ENCODE measurements at regions not wholly inside any gene's neighbourhood (a gene's known extent, or its start where the extent isn't known, plus 50 kb on each side); places are given as distances from the start of the nearest gene placed in this dataset.

DNA sequence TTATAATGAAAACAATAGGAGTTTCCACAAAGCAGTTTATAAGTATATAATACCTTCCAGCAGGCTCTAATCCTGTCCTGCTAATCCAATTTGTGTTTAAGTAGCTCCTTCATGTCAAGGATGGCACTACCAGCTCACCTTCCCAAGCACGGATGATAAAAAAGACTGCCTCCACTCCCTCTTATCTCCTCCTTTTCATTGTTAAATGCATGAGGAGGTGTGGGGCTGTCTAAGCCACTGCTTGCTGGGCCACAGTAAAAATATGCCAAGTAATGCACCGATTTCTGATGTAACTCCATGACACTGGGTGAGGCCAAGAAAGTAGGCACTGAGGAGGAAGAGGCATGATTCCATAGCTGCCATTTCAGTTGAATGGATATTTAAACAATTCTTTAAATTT is 193.1 kb downstream of the ZIC5 start:
- H3K4me1 Mint-ChIP-seq, result peaks cover 3 to 7% of the 10 kb centered on the region in 2 experiments
- Histone ChIP-seq H2BK20ac (ENCODE audit: low read depth, low read length, poor library complexity, severe bottlenecking) (no peak overlapping the region), H2BK5ac (ENCODE audit: insufficient read length, low read length) (no peak overlapping the region), H4K8ac (replicated peaks; ENCODE audit: insufficient read length, low read depth, low read length) (no peak overlapping the region), H3K23ac (ENCODE audit: insufficient read length, low read depth, low read length) (no peak overlapping the region), H2BK120ac (ENCODE audit: low read depth, low read length, poor library complexity, severe bottlenecking) (no peak overlapping the region), H4K91ac (ENCODE audit: insufficient read length, low read depth, low read length) (no peak overlapping the region), H3K9ac (ENCODE audit: extremely low read depth, insufficient read length, low read length) (no peak overlapping the region), H3K79me2 (ENCODE audit: insufficient read depth, low read length) (no peaks in the 10 kb centered on the region), H3K18ac (ENCODE audit: insufficient read length, low read depth, low read length) (no peak overlapping the region), H3K79me1 (ENCODE audit: insufficient read depth, low read depth, low read length, poor library complexity, severe bottlenecking) (no peaks in the 10 kb centered on the region), H3K4me2 (ENCODE audit: insufficient read depth, insufficient read length, low read length) (no peak overlapping the region), H3K27me3 (ENCODE audit: insufficient read depth, low read length) (no peaks in the 10 kb centered on the region), H3K23me2 (ENCODE audit: insufficient read length, low read depth, low read length, poor library complexity, severe bottlenecking) (no peaks in the 10 kb centered on the region), H2AK5ac (ENCODE audit: insufficient read length, low read length) (no peak overlapping the region), H3K56ac (ENCODE audit: insufficient read length, low read depth, low read length) (no peak overlapping the region), H3K4me1 (ENCODE audit: insufficient read depth, low read length) (no peaks in the 10 kb centered on the region), H3K14ac (ENCODE audit: insufficient read depth, low read length) (no peak overlapping the region), H3K4ac (ENCODE audit: low read depth, low read length) (no peak overlapping the region), H2BK12ac (ENCODE audit: insufficient read length, low read depth, low read length) (peak overlapping the region; percentile 8), H2BK15ac (ENCODE audit: low read depth, low read length) (0 out of 2 replicates have a peak overlapping the region, but pooled peaks have one; percentile 48), H3T11ph (ENCODE audit: low read length) (no peak overlapping the region), H3K9me3 (ENCODE audit: control insufficient read depth, low read depth, low read length) (no peaks in the 10 kb centered on the region), H4K5ac (ENCODE audit: insufficient read length, low read depth, low read length) (no peak overlapping the region), H4K20me1 (ENCODE audit: control insufficient read depth, insufficient read depth, insufficient read length) (no peaks in the 10 kb centered on the region), H3K27ac (ENCODE audit: insufficient read length, low read depth, low read length) (no peak overlapping the region), H2AFZ (ENCODE audit: low read length) (no peak overlapping the region)
- H3K36me3 Mint-ChIP-seq (ENCODE audit: insufficient read depth in 1 of 3, low read depth in 3 of 3), result peaks cover 14 to 43% (median 23%) of the 10 kb centered on the region in 3 experiments
- no CpG with 5 or more reads among the region's 2 CpGs for WGBS (ENCODE audit: extremely low coverage, insufficient read length, low lambda C conversion rate)
- peaks cover 14 to 19% of the 10 kb centered on the region in 2 experiments for H3K9me3 Mint-ChIP-seq
- H3K27ac Mint-ChIP-seq, result no peak overlapping the region; a peak in 2 of 7 replicates
- no peaks in the 10 kb centered on the region for H3K27me3 Mint-ChIP-seq (ENCODE audit: low read depth)
- TF ChIP-seq, protein P1, sequence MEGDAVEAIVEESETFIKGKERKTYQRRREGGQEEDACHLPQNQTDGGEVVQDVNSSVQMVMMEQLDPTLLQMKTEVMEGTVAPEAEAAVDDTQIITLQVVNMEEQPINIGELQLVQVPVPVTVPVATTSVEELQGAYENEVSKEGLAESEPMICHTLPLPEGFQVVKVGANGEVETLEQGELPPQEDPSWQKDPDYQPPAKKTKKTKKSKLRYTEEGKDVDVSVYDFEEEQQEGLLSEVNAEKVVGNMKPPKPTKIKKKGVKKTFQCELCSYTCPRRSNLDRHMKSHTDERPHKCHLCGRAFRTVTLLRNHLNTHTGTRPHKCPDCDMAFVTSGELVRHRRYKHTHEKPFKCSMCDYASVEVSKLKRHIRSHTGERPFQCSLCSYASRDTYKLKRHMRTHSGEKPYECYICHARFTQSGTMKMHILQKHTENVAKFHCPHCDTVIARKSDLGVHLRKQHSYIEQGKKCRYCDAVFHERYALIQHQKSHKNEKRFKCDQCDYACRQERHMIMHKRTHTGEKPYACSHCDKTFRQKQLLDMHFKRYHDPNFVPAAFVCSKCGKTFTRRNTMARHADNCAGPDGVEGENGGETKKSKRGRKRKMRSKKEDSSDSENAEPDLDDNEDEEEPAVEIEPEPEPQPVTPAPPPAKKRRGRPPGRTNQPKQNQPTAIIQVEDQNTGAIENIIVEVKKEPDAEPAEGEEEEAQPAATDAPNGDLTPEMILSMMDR (conservative IDR thresholded peaks at IDR 0.05), result no peak
- no peak overlapping the region for H3K4me3 Mint-ChIP-seq
- DNase-seq, result no peak

Data from H9 (cell line).